GM23338 (cell line): ENCODE measurements at regions not wholly inside any gene's neighbourhood (a gene's known extent, or its start where the extent isn't known, plus 50 kb on each side); places are given as distances from the start of the nearest gene placed in this dataset.

Experiments used
- ATAC-seq: fragments of 200-7000 bp; cut with Tn5 transposase; 3 replicates; pipeline ENCODE4 v1.9.1; 2020
- DNase-seq: peaks from one replicate; pipeline ENCODE4 v3.0.0-alpha.2; 2015; ENCODE audit warnings: low spot score
- H2AFZ ChIP-seq: fragments of 200-600 bp; sonication (generic); 2 replicates; pipeline ENCODE4 v1.8.0; 2016; ENCODE audit warnings: antibody characterized with exemption, mild to moderate bottlenecking, moderate library complexity
- H3F3A ChIP-seq: fragments of 200-600 bp; sonication (generic); replicated peaks from 2 replicates; pipeline ENCODE4 v1.8.0; 2017; ENCODE audit warnings: antibody characterized with exemption, mixed run types, low read depth
- H3K27ac ChIP-seq: fragments of 200-600 bp; sonication (generic); 2 replicates; pipeline ENCODE4 v1.6.1; 2016; ENCODE audit warnings: low read depth
- H3K27me3 ChIP-seq: fragments of 200-600 bp; sonication (generic); 2 replicates; pipeline ENCODE4 v1.8.0; 2016; ENCODE audit warnings: mild to moderate bottlenecking, mixed run types, moderate library complexity; ENCODE audit not compliant: insufficient read depth
- H3K36me3 ChIP-seq: fragments of 200-600 bp; sonication (generic); 2 replicates; pipeline ENCODE4 v1.8.0; 2016; ENCODE audit warnings: mild to moderate bottlenecking; ENCODE audit not compliant: insufficient read depth
- H3K4me1 ChIP-seq: fragments of 200-600 bp; sonication (generic); 2 replicates; pipeline ENCODE4 v1.8.0; 2016; ENCODE audit warnings: mild to moderate bottlenecking, moderate library complexity; ENCODE audit not compliant: insufficient read depth
- H3K4me2 ChIP-seq: fragments of 200-600 bp; sonication (generic); 2 replicates; pipeline ENCODE4 v1.7.1; 2017; ENCODE audit warnings: mixed run types
- H3K4me3 ChIP-seq: fragments of 200-600 bp; sonication (generic); 2 replicates; pipeline ENCODE4 v1.6.1; 2016; ENCODE audit warnings: mixed run types
- H3K79me2 ChIP-seq: fragments of 200-600 bp; sonication (generic); replicated peaks from 2 replicates; pipeline ENCODE4 v1.8.0; 2017; ENCODE audit warnings: mild to moderate bottlenecking; ENCODE audit not compliant: insufficient read depth
- H3K9me2 ChIP-seq: fragments of 200-600 bp; sonication (generic); 2 replicates; pipeline ENCODE4 v1.8.0; 2017; ENCODE audit not compliant: insufficient read depth
- H4K20me1 ChIP-seq: fragments of 200-600 bp; sonication (generic); replicated peaks from 2 replicates; pipeline ENCODE4 v1.8.0; 2017; ENCODE audit warnings: mild to moderate bottlenecking; ENCODE audit not compliant: insufficient read depth
- H3K27ac Mint-ChIP-seq: 2 replicates; pipeline ENCODE4 v1.8.0; 2020; ENCODE audit warnings: inconsistent platforms, mild to moderate bottlenecking, moderate library complexity, mixed read lengths
- H3K27me3 Mint-ChIP-seq: 3 replicates; pipeline ENCODE4 v1.8.0; 2022; ENCODE audit warnings: low read depth, mild to moderate bottlenecking, moderate library complexity, mixed read lengths, inconsistent platforms; ENCODE audit not compliant: insufficient read depth, poor library complexity
- H3K36me3 Mint-ChIP-seq: 3 replicates; pipeline ENCODE4 v1.8.0; 2021; ENCODE audit warnings: low read depth, mild to moderate bottlenecking, inconsistent platforms, moderate library complexity, mixed read lengths
- H3K4me1 Mint-ChIP-seq: 3 replicates; pipeline ENCODE4 v1.8.0; 2020; ENCODE audit warnings: mild to moderate bottlenecking, inconsistent platforms, mixed read lengths
- H3K4me3 Mint-ChIP-seq: 3 replicates; pipeline ENCODE4 v1.8.0; 2021; ENCODE audit warnings: moderate library complexity, mild to moderate bottlenecking, inconsistent platforms, mixed read lengths
- H3K9me3 Mint-ChIP-seq: 3 replicates; pipeline ENCODE4 v1.8.0; 2020; ENCODE audit warnings: moderate library complexity, mild to moderate bottlenecking, inconsistent platforms, mixed read lengths
- CREB1 ChIP-seq: fragments of 250-450 bp; sonication (Bioruptor Pico); IDR thresholded peaks from 2 replicates; pipeline ENCODE4 v1.5.0; 2020; ENCODE audit warnings: low read depth, mild to moderate bottlenecking, moderate library complexity
- CTCF ChIP-seq, 2 experiments: fragments of 200-600 bp in 1 of 2; sonication (generic) in 1 of 2; conservative IDR thresholded peaks; 2 replicates each; pipeline versions ENCODE4 v1.5.1 to v1.6.1; 2016 to 2017; ENCODE audit warnings: antibody characterized with exemption in 2 of 2, low read depth in 2 of 2, mild to moderate bottlenecking in 2 of 2, moderate library complexity in 1 of 2
- ETS1 ChIP-seq: IDR thresholded peaks from 2 replicates; pipeline ENCODE4 v1.6.1; 2016; ENCODE audit warnings: antibody characterized with exemption
- POLR2AphosphoS5 ChIP-seq: IDR thresholded peaks from 2 replicates; pipeline ENCODE4 v1.6.1; 2016; ENCODE audit warnings: antibody characterized with exemption, low read depth
- STAT1 ChIP-seq: IDR thresholded peaks from one replicate; pipeline ENCODE4 v1.6.1; 2016; ENCODE audit warnings: antibody characterized with exemption; ENCODE audit not compliant: unreplicated experiment
- ZNF114 ChIP-seq: fragments of 250-450 bp; sonication (Bioruptor Pico); IDR thresholded peaks from 2 replicates; pipeline ENCODE4 v1.5.0; 2020; ENCODE audit warnings: mild to moderate bottlenecking, moderate library complexity
- TF ChIP-seq, protein P1 (sequence below): fragments of 250-450 bp; sonication (Bioruptor Pico); IDR thresholded peaks from 2 replicates; pipeline ENCODE4 v1.5.0; 2020; ENCODE audit warnings: mild to moderate bottlenecking, moderate library complexity

DNA sequence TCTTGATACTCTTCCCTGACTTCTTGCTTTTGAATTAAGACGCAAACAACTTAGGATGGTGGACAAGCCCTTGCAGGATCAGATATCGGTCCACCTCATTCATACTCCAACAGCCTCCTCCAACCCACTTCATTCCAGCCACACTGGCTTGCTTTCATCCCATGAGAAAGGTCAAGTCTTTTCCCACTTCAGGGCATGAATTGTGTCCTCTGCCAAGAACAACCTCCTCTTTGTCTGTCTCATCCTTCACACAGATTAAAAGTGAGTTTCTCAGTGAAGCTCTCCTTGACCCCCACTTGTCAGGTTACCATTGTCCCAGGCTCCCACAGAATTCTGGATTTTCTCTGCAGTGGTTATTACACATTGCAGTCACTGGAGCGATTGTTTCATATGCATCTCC is 91.8 kb upstream of the TGM3 start:
- H3K27me3 ChIP-seq, result peaks cover 24% of the 10 kb centered on the region
- H3K79me2 ChIP-seq, result no peaks in the 10 kb centered on the region
- no peak overlapping the region for H2AFZ ChIP-seq
- H3K27ac ChIP-seq, result no peak overlapping the region
- Mint-ChIP-seq H3K9me3 (no peaks in the 10 kb centered on the region; the same call in 2 of the 3 replicates), H3K4me1 (no peaks in the 10 kb centered on the region), H3K4me3 (no peak overlapping the region), H3K36me3 (no peaks in the 10 kb centered on the region), H3K27ac (no peak overlapping the region), H3K27me3 (peaks cover 9% of the 10 kb centered on the region)
- no peak for DNase-seq
- H3K4me2 ChIP-seq, result no peak overlapping the region
- no peaks in the 10 kb centered on the region for H3K4me1 ChIP-seq
- no peaks in the 10 kb centered on the region for H3F3A ChIP-seq
- no peak for ATAC-seq
- H3K4me3 ChIP-seq, result no peak overlapping the region
- no peaks in the 10 kb centered on the region for H3K36me3 ChIP-seq
- TF ChIP-seq ZNF114 (CRISPR knock-in tag), result no peak
- H3K9me2 ChIP-seq, result no peaks in the 10 kb centered on the region; the same call in 1 of the 2 replicates
- H4K20me1 ChIP-seq, result no peaks in the 10 kb centered on the region

DNA sequence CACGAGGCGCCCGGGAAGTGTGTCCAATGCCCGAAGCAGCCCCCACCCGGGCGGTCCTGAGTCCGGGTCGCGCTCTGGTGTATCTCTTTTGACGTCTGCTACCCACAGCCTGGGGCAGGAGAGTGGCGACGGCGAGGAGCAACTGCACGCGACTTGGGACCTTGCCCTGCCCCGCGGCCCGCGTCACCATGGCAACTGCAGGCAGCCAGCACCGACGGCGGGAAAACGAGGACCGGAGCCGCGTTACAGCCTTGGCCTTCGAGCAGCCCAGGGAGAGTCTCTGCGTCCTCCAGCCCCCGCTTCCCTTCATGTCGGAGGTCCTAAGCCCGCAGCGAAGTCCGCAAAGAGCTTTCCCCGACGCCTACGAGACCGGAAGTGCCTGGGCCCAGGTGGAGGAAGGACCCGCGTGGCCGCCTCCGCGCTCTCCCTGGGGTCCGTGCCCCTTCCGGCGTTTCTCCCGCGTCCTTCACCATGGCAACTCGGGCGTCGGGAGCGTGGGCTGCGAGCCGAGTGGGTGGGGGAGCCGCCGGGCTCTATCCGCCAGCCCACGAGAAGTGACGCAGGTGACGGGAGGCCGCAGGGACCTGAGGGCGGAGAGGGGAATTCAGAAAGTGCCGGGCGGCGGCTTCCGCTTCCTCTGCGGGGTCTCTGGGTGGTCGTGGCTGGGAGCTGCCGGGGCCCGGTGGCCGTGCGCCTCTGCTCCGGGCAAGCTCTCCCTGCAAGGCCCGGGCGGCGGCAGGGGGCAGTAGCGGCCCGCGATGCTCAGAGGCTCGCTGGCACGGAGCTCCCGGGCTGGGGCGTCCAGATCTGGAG is 88.6 kb upstream of the TGM3 start:
- ATAC-seq (peak; percentile 96), DNase-seq (peak; percentile 87)
- Histone ChIP-seq H3F3A (no peaks in the 10 kb centered on the region), H3K9me2 (no peaks in the 10 kb centered on the region; the same call in 1 of the 2 replicates), H3K4me1 (no peaks in the 10 kb centered on the region), H3K36me3 (no peaks in the 10 kb centered on the region), H3K79me2 (no peaks in the 10 kb centered on the region), H3K4me3 (peak overlapping the region; percentile 82), H3K4me2 (peak overlapping the region; percentile 93), H3K27ac (no peak overlapping the region), H2AFZ (peak overlapping the region; percentile 99), H3K27me3 (peaks cover 24% of the 10 kb centered on the region), H4K20me1 (no peaks in the 10 kb centered on the region)
- peaks cover 4% of the 10 kb centered on the region for H3K27me3 Mint-ChIP-seq
- no peaks in the 10 kb centered on the region for H3K36me3 Mint-ChIP-seq
- H3K9me3 Mint-ChIP-seq, result no peaks in the 10 kb centered on the region; the same call in 2 of the 3 replicates
- TF ChIP-seq ZNF114 (CRISPR knock-in tag), result 0 out of 2 replicates have a peak, but pooled peaks have one; percentile 50
- TF ChIP-seq CTCF (conservative IDR thresholded peaks at IDR 0.05; ENCODE audit: low read depth in 2 of 2), result peak; percentile 56 to 85
- TF ChIP-seq ETS1, result peak; percentile 32; the same call in 1 of the 2 replicates
- TF ChIP-seq CREB1, result no peak
- no peaks in the 10 kb centered on the region for H3K4me1 Mint-ChIP-seq
- H3K4me3 Mint-ChIP-seq, result peak overlapping the region; percentile 77
- no peak overlapping the region for H3K27ac Mint-ChIP-seq

- peak overlapping the region; percentile 99 for H2AFZ ChIP-seq
- no peaks in the 10 kb centered on the region; the same call in 1 of the 2 replicates for H3K9me2 ChIP-seq
- no peak overlapping the region for H3K27ac Mint-ChIP-seq
- H3K4me3 Mint-ChIP-seq, result peak overlapping the region; percentile 77
- no peaks in the 10 kb centered on the region for H3K4me1 Mint-ChIP-seq
- DNase-seq, result no peak
- no peak for ATAC-seq
- no peaks in the 10 kb centered on the region; the same call in 2 of the 3 replicates for H3K9me3 Mint-ChIP-seq
- H3K4me1 ChIP-seq, result no peaks in the 10 kb centered on the region
- H3F3A ChIP-seq, result no peaks in the 10 kb centered on the region
- no peaks in the 10 kb centered on the region for H3K36me3 ChIP-seq
- peak overlapping the region; percentile 82 for H3K4me3 ChIP-seq
- no peaks in the 10 kb centered on the region for H3K79me2 ChIP-seq
- peaks cover 4% of the 10 kb centered on the region for H3K27me3 Mint-ChIP-seq
- H3K4me2 ChIP-seq, result peak overlapping the region; percentile 93
- no peaks in the 10 kb centered on the region for H4K20me1 ChIP-seq
- no peak overlapping the region for H3K27ac ChIP-seq
- peaks cover 24% of the 10 kb centered on the region for H3K27me3 ChIP-seq
- H3K36me3 Mint-ChIP-seq, result no peaks in the 10 kb centered on the region
- TF ChIP-seq POLR2AphosphoS5 (no peak), STAT1 (no peak)
- TF ChIP-seq, protein P1, sequence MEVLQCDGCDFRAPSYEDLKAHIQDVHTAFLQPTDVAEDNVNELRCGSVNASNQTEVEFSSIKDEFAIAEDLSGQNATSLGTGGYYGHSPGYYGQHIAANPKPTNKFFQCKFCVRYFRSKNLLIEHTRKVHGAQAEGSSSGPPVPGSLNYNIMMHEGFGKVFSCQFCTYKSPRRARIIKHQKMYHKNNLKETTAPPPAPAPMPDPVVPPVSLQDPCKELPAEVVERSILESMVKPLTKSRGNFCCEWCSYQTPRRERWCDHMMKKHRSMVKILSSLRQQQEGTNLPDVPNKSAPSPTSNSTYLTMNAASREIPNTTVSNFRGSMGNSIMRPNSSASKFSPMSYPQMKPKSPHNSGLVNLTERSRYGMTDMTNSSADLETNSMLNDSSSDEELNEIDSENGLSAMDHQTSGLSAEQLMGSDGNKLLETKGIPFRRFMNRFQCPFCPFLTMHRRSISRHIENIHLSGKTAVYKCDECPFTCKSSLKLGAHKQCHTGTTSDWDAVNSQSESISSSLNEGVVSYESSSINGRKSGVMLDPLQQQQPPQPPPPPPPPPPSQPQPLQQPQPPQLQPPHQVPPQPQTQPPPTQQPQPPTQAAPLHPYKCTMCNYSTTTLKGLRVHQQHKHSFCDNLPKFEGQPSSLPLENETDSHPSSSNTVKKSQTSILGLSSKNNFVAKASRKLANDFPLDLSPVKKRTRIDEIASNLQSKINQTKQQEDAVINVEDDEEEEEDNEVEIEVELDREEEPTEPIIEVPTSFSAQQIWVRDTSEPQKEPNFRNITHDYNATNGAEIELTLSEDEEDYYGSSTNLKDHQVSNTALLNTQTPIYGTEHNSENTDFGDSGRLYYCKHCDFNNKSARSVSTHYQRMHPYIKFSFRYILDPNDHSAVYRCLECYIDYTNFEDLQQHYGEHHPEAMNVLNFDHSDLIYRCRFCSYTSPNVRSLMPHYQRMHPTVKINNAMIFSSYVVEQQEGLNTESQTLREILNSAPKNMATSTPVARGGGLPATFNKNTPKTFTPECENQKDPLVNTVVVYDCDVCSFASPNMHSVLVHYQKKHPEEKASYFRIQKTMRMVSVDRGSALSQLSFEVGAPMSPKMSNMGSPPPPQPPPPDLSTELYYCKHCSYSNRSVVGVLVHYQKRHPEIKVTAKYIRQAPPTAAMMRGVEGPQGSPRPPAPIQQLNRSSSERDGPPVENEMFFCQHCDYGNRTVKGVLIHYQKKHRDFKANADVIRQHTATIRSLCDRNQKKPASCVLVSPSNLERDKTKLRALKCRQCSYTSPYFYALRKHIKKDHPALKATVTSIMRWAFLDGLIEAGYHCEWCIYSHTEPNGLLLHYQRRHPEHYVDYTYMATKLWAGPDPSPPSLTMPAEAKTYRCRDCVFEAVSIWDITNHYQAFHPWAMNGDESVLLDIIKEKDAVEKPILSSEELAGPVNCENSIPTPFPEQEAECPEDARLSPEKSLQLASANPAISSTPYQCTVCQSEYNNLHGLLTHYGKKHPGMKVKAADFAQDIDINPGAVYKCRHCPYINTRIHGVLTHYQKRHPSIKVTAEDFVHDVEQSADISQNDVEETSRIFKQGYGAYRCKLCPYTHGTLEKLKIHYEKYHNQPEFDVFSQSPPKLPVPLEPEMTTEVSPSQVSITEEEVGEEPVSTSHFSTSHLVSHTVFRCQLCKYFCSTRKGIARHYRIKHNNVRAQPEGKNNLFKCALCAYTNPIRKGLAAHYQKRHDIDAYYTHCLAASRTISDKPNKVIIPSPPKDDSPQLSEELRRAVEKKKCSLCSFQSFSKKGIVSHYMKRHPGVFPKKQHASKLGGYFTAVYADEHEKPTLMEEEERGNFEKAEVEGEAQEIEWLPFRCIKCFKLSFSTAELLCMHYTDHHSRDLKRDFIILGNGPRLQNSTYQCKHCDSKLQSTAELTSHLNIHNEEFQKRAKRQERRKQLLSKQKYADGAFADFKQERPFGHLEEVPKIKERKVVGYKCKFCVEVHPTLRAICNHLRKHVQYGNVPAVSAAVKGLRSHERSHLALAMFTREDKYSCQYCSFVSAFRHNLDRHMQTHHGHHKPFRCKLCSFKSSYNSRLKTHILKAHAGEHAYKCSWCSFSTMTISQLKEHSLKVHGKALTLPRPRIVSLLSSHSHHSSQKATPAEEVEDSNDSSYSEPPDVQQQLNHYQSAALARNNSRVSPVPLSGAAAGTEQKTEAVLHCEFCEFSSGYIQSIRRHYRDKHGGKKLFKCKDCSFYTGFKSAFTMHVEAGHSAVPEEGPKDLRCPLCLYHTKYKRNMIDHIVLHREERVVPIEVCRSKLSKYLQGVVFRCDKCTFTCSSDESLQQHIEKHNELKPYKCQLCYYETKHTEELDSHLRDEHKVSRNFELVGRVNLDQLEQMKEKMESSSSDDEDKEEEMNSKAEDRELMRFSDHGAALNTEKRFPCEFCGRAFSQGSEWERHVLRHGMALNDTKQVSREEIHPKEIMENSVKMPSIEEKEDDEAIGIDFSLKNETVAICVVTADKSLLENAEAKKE (CRISPR knock-in tag), result no peak
Measured at GRCh38 chr20:2207770-2208097, 88.1 kb upstream of the TGM3 start.
